Kidney (tissue), 13 donors: ENCODE measurements at regions not wholly inside any gene's neighbourhood (a gene's known extent, or its start where the extent isn't known, plus 50 kb on each side); places are given as distances from the start of the nearest gene placed in this dataset.

Experiments used
- DNase-seq, 5 donors: peaks; one replicate each; pipeline ENCODE4 v3.0.0-alpha.2; 2013 to 2020
- FAIRE-seq: peaks from 2 replicates; lab custom pipeline; 2012; peaks lifted over from hg19 to GRCh38; lab: Jason Lieb, UNC
- H3K27ac ChIP-seq, 2 donors: one replicate each; pipeline ENCODE4 v1.7.0; 2013; ENCODE audit warnings: low read depth in 2 of 2, low read length in 2 of 2, inconsistent platforms in 1 of 2
- H3K27me3 ChIP-seq: one replicate; pipeline ENCODE4 v1.7.1; 2013; ENCODE audit warnings: low read length, inconsistent platforms; ENCODE audit not compliant: control insufficient read depth, insufficient read depth
- H3K36me3 ChIP-seq, 3 donors: one replicate each; pipeline versions ENCODE4 v1.7.0 to v1.7.1; 2013; ENCODE audit warnings: low read length in 3 of 3, control low read depth in 1 of 3, inconsistent platforms in 1 of 3; ENCODE audit not compliant: insufficient read depth in 3 of 3, control insufficient read depth in 2 of 3
- H3K4me1 ChIP-seq, 3 donors: one replicate each; pipeline versions ENCODE4 v1.7.0 to v1.7.1; 2013; ENCODE audit warnings: low read length in 3 of 3, inconsistent platforms in 1 of 3, low read depth in 1 of 3; ENCODE audit not compliant: control insufficient read depth in 2 of 3, insufficient read depth in 2 of 3
- H3K4me3 ChIP-seq, 3 donors: one replicate each; pipeline versions ENCODE4 v1.7.0 to v1.8.1; 2013; ENCODE audit warnings: low read length in 3 of 3, control low read depth in 1 of 3, inconsistent platforms in 1 of 3
- H3K9ac ChIP-seq, 3 donors: one replicate each; pipeline versions ENCODE4 v1.7.0 to v1.7.1; 2013; ENCODE audit warnings: low read length in 3 of 3, control low read depth in 1 of 3, inconsistent platforms in 1 of 3
- H3K9me3 ChIP-seq, 3 donors: one replicate each; pipeline versions ENCODE4 v1.7.0 to v1.7.1; 2013; ENCODE audit warnings: low read length in 3 of 3, control low read depth in 1 of 3, inconsistent platforms in 1 of 3; ENCODE audit not compliant: control insufficient read depth in 2 of 3, insufficient read depth in 1 of 3
- CTCF ChIP-seq: IDR thresholded peaks from 3 replicates; pipeline ENCODE4 v1.5.1; 2012; ENCODE audit warnings: mild to moderate bottlenecking, moderate library complexity, borderline replicate concordance; ENCODE audit not compliant: insufficient read depth; ENCODE audit errors: extremely low read depth
- intact Hi-C: fragments of 100-400 bp; cut with DNase I; formaldehyde crosslinking; loops from one replicate; pipeline ENCODE4 v1.11.1; 2022
- donor health status: control.
- donor health status: control.
- donor health status: control.
- donor health status: control.
- donor health status: control.
- donor health status: DM: yes; HTN: yes; CAD: no.
- donor health status: Normal renal cell carcinoma (clear cell type).

GRCh38 chr2:239528146-239528545 lies 127.3 kb upstream of the HDAC4 start:
- Histone ChIP-seq H3K27me3 (no peaks in the 10 kb centered on the region), H3K4me1 (peaks cover 0 to 12% (median 0%) of the 10 kb centered on the region in 3 donors), H3K27ac (no peak overlapping the region), H3K9me3 (peaks cover 0 to 9% (median 0%) of the 10 kb centered on the region in 3 donors), H3K36me3 (no peaks in the 10 kb centered on the region), H3K9ac (no peak overlapping the region), H3K4me3 (no peak overlapping the region)
- FAIRE-seq = no peak
- DNase-seq = peak in 1 of 5 donors; percentile 32
- no peak for TF ChIP-seq CTCF
- intact Hi-C loops = no loop called here

GRCh38 chr2:239526666-239527415 lies 126.0 kb upstream of the HDAC4 start:
- intact Hi-C loops = no loop called here
- H3K27me3 ChIP-seq = no peaks in the 10 kb centered on the region
- peaks cover 0 to 9% (median 0%) of the 10 kb centered on the region in 3 donors for H3K9me3 ChIP-seq
- FAIRE-seq (no peak), DNase-seq (peak in 1 of 5 donors; percentile 63)
- peaks cover 0 to 2% (median 0%) of the 10 kb centered on the region in 3 donors for H3K4me1 ChIP-seq
- no peak overlapping the region for H3K9ac ChIP-seq
- no peak overlapping the region for H3K27ac ChIP-seq
- H3K36me3 ChIP-seq = no peaks in the 10 kb centered on the region
- H3K4me3 ChIP-seq = no peak overlapping the region
- no peak for TF ChIP-seq CTCF

DNA sequence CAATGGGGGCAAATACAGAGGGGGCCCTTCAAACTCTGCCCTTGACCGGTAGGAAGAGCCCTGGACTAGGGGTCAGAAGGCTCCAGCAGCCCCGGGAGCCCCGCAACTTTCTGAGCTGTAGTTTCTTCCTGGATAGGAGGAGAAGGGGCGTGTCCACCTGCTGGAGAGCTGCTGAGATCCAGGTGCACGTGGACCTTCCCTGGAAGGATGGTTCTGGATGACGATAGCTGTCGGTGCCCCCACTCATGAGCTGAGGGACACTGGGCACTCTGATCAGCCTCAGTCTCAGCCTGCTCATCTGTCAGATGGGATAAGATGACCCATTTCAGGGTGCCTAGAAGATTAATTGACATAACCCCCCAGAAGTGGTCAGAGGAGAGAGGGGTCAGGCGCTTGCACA lies 125.2 kb upstream of the HDAC4 start:
- Histone ChIP-seq H3K27ac (no peak overlapping the region), H3K36me3 (no peaks in the 10 kb centered on the region), H3K4me3 (no peak overlapping the region), H3K4me1 (peaks cover 0 to 2% (median 0%) of the 10 kb centered on the region in 3 donors), H3K9ac (no peak overlapping the region), H3K9me3 (peaks cover 0 to 5% (median 0%) of the 10 kb centered on the region in 3 donors), H3K27me3 (no peaks in the 10 kb centered on the region)
- FAIRE-seq (no peak), DNase-seq (peak in 1 of 5 donors; percentile 35)
- TF ChIP-seq CTCF = no peak
- intact Hi-C loops = no loop called here
